H7 (cell line): ENCODE measurements at regions not wholly inside any gene's neighbourhood (a gene's known extent, or its start where the extent isn't known, plus 50 kb on each side); places are given as distances from the start of the nearest gene placed in this dataset.
"Not testable (repeated sequence)": the region's sequence is repeated elsewhere in the genome, so short reads cannot be mapped to it uniquely, and the experiment has no call there.

Experiments used
- DNase-seq: peaks from one replicate; pipeline ENCODE4 v3.0.0; 2012
- H3K27me3 ChIP-seq: 2 replicates; pipeline ENCODE4 v1.6.0; 2011; ENCODE audit warnings: mild to moderate bottlenecking, low read length; ENCODE audit not compliant: control insufficient read depth, insufficient read depth
- H3K36me3 ChIP-seq: replicated peaks from 2 replicates; pipeline ENCODE4 v1.5.1; 2011; ENCODE audit warnings: low read length; ENCODE audit not compliant: control insufficient read depth, insufficient read depth
- H3K4me3 ChIP-seq: 2 replicates; pipeline ENCODE4 v1.5.1; 2011; ENCODE audit warnings: low read depth, mild to moderate bottlenecking, control low read depth, low read length, moderate library complexity; ENCODE audit not compliant: insufficient read depth

DNA sequence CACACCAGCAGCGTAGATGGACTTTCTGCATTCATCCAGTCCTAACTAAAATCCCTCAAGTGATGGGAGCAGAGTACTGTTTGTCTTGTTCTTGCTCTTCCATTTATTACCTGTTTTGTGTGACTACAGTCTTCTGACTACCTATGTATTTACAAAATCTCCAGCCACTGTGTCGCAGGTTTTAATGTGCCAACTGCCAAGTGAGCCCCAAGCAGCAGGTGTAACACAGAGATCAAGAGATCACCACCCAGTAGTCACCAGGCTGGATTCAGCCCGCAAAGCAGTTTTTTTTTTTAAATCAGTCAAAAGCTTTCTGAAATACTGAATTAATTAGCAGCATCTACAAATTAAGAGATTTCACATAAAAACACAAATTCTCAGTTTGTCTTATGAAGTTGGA lies 724.1 kb upstream of the USP15 start:
- no peaks in the 10 kb centered on the region for H3K27me3 ChIP-seq
- H3K36me3 ChIP-seq: no peaks in the 10 kb centered on the region
- no peak for DNase-seq
- no peak overlapping the region for H3K4me3 ChIP-seq

DNA sequence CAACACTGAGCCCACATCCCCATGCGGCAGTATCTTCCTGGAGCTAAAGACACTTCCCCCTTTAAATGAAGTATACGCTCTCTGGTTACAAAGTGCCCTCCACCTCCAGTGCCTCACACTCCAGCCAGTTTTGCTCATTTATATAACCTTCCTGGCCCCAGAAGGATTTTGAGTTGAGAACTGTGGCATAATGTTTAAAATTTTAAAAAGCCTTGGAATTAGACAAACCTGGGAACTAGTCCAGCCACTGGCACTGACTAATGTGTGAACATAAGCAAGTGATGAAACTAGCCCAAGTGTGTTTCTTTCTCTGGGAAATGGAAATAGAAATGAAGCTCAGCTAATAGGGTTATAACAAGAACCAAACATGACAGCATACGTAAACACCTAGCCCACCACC lies 723.7 kb upstream of the USP15 start:
- Histone ChIP-seq H3K36me3 (no peaks in the 10 kb centered on the region), H3K4me3 (no peak overlapping the region), H3K27me3 (no peaks in the 10 kb centered on the region)
- DNase-seq: no peak

DNA sequence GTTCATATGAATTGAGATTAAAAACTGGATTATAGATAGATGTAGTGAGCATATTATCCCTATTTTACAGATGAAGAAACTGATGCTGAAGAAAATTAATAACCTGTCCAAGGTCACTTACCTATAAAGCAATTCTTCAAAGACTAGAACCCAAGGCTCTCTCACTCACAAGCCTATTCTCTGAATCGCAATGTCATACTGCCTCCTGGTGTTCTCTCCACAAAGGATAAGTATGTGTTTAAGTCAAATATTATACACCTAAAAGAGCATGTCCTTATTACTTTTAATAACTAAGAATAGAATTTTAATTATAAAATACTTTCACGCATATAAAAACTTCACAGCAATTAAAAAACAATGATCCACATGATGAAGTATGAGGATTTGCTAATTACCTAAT lies 721.3 kb upstream of the USP15 start:
- Histone ChIP-seq H3K36me3 (no peaks in the 10 kb centered on the region), H3K4me3 (no peak overlapping the region), H3K27me3 (no peaks in the 10 kb centered on the region)
- DNase-seq: peak; percentile 4

DNA sequence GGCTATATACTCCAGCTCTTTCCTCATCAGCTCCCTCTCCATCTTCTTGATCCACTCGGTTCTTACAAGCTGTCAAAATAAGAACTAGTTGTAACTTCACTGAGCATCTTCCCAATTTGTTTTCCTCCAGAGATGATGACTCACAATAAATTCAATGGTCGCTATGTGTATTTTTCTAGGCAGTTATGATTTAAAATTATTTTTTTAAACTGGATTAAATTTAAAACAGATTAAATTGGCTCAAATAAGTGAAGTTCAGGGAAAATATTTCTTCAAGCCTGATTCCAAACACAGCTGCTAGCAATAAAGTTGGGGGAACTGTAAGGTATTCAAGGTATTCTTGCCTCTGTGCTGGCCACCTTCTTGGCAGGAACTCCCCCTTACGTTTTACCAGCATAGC lies 717.7 kb upstream of the USP15 start:
- no peak overlapping the region for H3K4me3 ChIP-seq
- H3K27me3 ChIP-seq: no peaks in the 10 kb centered on the region
- no peak for DNase-seq
- no peaks in the 10 kb centered on the region for H3K36me3 ChIP-seq

DNA sequence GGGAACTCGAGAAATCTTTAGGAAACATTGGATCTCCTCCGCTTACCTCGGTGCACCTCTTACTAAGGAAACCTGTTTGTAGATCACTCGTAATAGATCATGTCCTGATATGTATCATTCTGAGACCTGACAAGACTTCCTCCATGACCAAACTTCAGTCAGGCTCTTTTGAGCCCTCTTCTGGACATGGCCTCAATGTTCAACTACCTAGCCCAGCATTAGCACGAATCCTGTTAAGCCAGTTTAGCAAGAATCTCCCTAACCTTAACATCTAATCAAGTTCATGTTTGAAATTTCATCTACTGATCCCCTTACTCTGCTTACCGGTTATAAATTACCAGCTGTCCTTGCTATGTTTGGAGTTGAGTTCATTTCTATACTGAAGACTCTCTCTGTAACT lies 713.9 kb upstream of the USP15 start:
- Histone ChIP-seq H3K4me3 (no peak overlapping the region), H3K36me3 (no peaks in the 10 kb centered on the region), H3K27me3 (no peaks in the 10 kb centered on the region)
- no peak for DNase-seq

DNA sequence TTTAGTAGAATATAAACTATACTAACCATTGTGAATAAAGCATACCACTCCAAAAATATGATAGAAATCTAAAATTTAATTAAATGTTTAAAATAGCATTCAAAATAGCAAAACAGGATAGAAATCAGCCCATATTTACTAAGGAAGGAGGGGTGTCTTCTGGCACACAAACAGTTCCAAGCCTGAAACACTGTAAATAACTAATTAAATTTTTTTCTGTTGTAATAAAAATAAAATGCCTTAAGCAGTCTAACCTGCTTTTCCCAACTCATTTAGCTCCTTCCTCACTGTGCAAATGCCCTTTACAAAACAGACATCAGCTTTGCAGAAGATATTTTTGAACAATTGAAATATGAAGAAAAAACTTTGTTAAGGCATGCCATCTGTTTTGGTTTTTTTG lies 707.1 kb upstream of the USP15 start:
- no peak for DNase-seq
- no peak overlapping the region for H3K4me3 ChIP-seq
- no peaks in the 10 kb centered on the region for H3K36me3 ChIP-seq
- H3K27me3 ChIP-seq: no peaks in the 10 kb centered on the region

DNA sequence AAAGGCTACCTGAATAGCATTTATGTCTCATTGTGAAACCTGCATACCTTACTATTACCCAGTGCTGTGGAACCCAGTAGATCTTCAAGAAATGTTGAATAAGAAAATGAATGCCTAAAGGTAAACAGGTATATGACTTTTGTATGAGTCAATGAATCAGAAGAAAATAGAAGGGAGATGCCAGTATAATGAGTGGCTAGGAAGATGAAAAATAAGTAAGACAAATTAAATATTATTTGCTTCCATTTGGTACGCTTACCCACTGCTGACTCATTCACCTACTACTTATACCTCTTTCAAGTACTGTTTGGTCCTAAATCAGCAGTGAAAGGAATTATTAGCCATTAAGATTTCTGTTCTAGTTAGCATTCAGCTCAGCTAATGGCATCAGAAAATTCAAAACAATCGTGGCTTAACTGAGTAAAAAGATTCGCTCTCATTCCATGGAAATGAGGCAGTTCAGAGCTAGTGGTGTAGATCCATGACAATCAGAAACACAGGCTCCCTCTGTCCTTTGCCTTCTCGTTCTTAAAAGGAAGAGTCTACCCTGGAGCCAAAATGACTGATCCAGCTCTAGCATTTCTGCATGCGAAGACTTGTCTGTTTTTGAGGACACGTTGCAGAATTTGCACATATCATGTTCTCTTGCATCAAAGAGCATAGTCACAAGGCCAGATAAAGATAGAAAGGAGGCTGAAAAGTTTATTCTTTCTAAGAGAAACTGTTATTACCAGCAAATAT lies 705.8 kb upstream of the USP15 start:
- Histone ChIP-seq H3K4me3 (no peak overlapping the region), H3K27me3 (no peaks in the 10 kb centered on the region), H3K36me3 (no peaks in the 10 kb centered on the region)
- DNase-seq: no peak

DNA sequence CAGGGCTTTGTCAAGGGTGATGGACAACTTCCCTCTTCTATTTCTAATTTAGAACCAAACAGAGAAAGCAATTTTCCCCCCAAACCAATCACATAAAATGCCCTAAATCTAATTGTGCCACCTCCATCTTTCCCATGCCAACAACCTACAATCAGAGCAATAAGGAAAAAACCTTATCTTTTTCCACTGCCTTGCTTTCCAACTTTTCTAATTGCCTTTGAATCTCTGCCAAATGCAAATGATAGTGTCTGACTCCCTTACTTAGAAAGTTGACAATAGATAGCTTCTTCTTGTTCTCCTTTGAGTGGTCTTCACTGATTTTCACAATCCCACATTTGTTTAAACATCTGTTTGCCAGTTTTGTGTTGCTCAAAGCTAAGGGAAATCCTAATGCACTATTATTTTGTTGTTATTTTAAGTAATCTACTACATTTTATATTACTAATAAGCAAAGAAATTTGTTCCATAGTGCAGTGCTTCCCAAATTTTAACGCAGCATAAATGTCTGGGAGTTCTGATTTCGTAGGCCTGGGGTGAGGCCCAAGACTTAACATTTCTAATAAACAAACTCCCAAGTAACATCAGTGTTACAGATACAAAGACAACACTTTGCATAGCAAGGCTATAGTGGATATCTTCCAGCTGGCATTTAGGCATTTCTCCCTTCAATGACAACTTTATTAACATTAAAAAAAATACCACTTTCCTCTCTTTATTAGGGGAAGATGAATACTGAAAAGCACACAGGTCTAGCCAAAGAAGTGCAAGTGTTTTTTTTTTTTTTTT lies 696.3 kb upstream of the USP15 start:
- no peaks in the 10 kb centered on the region for H3K36me3 ChIP-seq
- no peak for DNase-seq
- no peaks in the 10 kb centered on the region for H3K27me3 ChIP-seq
- no peak overlapping the region for H3K4me3 ChIP-seq

DNA sequence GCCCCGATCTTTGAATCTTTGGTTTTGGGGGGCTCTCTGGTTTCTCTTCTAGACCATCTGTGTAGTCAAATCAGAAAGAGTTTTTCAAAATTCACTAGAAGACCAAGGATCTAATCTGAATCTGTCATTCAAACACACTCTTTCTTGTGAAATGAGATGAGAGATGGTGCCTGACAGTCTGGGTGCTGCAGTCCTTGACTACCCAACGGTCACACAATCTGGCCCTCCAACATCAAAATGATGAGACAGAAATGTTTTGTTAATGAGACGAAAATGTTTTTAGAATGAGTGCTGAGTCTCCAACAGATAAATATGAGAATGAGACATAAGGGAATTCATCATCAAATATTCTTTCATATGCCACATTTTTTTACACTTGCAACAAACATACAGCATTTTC lies 695.7 kb upstream of the USP15 start:
- no peak for DNase-seq
- Histone ChIP-seq H3K36me3 (no peaks in the 10 kb centered on the region), H3K4me3 (no peak overlapping the region), H3K27me3 (no peaks in the 10 kb centered on the region)

DNA sequence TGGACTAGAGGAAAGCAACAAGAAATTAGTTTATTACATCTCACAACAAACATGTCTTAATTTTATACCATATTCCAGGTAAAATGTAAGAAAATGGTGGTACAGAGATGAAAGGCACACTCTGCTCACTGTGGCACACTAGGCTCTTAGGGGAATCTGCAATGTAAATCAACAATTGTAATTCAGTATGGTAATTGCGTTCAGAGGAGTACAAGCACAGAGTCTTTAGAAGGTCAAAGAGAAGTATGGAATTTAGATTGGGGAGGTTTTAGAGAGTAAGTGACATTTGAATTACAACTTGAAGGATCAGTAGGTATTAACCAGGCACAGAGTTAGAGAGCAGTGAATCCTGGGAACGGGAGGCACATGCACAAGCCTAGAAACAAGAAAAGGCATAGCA lies 694.0 kb upstream of the USP15 start:
- Histone ChIP-seq H3K27me3 (no peaks in the 10 kb centered on the region), H3K4me3 (no peak overlapping the region), H3K36me3 (no peaks in the 10 kb centered on the region)
- DNase-seq: peak; percentile 1

DNA sequence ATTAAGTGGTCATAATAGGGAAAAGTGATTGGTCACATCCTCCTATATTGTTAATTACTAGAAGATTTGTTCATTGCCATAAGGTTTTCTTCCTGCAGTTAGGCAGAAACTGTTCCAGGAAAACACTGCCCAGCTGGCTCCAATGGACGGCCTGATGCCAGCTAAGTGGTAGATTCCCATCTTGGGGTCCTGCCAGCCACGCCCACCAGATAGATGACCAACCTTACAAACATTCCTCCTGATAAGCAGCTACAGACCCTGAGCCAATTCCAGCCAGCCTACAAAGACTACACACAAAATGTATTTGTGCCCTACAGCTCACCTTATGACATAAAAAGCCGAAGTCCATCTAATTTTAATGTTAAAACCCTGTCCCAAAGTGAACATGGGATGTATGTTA lies 685.9 kb upstream of the USP15 start:
- Histone ChIP-seq H3K4me3 (no peak overlapping the region), H3K27me3 (no peaks in the 10 kb centered on the region), H3K36me3 (no peaks in the 10 kb centered on the region)
- no peak for DNase-seq

DNA sequence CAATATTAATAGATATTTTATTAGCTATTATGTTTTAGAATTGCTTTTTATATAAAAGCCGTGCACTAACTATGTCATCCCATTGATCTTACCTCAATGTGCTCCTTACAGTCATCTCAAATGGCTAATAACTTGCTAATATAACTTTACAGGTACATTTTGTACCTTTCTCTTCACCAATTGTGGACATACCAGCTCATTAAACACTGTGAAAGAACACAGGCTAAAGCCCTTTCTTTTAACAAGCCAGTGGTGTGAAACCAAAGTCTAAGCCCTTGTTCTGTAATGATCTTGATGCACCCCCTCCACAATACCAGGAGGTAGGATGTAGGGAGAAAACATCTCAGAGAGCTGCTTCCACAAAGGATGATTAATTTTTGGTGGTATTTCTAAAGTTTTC lies 675.3 kb upstream of the USP15 start:
- H3K36me3 ChIP-seq: no peaks in the 10 kb centered on the region
- no peak overlapping the region for H3K4me3 ChIP-seq
- DNase-seq: no peak
- H3K27me3 ChIP-seq: no peaks in the 10 kb centered on the region

DNA sequence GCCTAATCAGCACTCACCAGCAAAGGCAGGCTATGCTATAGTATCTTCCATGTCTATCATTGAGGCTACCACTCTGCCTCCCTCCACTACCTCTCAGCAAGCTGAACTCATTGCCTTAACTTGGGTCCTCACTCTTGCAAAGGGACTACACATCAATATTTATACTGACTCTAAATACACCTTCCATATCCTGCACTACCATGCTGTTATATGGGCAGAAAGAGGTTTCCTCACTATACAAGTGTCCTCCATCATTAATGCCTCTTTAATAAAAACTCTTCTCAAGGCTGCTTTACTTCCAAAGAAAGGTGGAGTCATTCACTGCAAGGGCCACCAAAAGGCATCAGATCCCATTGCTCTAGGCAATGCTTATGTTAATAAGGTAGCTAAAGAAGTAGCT lies 669.3 kb upstream of the USP15 start:
- not testable (repeated sequence) for H3K27me3 ChIP-seq, H3K4me3 ChIP-seq, H3K36me3 ChIP-seq, DNase-seq

DNA sequence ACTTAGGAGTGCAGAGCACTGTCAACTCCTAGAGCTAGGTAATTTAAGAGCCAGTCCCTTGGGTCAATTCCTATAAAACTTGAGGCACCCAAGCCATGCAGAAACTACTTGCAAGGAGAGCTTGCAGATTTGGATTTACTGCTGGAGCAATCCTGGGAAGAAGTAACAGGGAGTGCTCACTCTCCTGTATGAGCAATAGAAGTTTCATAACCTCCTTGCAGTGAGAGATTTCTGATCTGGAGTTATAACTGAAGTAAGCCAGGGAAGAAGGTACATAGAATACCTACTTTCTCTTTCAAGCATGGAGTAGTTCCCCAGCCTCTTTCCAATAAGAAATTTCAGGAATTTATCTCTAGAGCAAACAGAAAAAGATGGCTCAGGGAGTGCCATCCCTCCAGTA lies 650.1 kb upstream of the USP15 start:
- Histone ChIP-seq H3K27me3 (no peaks in the 10 kb centered on the region), H3K4me3 (no peak overlapping the region), H3K36me3 (no peaks in the 10 kb centered on the region)
- DNase-seq: no peak

DNA sequence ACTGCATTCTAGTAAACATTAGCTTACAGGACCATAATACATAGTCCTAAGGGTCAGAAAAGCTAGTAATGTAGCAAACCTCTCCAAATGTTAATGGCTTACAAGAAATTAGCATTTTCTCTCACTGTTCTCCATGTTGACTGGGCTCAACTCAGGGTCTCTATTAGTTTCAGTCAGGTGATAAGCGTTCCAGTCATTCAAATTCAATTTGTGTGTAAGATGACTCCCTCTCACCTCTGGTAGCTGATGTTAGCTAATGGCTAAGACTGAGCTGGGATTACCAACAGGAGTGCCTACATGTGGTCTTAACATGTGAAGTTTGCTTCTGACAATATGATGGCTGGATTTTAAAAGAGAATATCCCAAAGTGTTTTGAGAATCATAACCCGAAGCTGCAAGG lies 630.5 kb upstream of the USP15 start:
- DNase-seq: peak; percentile 10
- Histone ChIP-seq H3K36me3 (no peaks in the 10 kb centered on the region), H3K27me3 (no peaks in the 10 kb centered on the region), H3K4me3 (no peak overlapping the region)
